ENCODE measurements at regions not wholly inside any gene's neighbourhood (a gene's known extent, or its start where the extent isn't known, plus 50 kb on each side); places are given as distances from the start of the nearest gene placed in this dataset.
"Not testable (repeated sequence)": the region's sequence is repeated elsewhere in the genome, so short reads cannot be mapped to it uniquely, and the experiment has no call there.

GRCh38 chr13:90237852-90238251, 1109.6 kb upstream of the MIR17HG start:
- DNase-seq (ENCODE audit: low read depth), result no peak

DNA sequence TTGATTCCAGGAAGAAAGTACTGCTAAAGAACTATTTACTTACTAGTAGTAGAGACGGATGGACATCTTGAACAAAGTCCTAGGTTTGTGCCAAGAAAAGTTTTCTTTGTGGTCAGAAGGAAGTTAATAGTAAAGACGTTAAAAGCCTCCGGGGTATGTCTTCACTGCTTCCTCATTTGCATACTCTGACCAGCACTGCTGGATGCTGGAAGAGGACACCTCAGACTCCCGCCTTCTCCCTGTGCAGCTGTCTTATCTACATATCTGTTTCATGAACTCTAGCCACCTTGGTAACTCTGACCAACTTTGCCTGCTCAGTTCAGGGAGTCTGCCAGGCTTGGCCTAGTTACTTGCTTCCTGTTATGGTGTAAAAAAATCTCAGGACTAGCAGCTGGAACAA, 1109.1 kb upstream of the MIR17HG start:
- no peak for DNase-seq (ENCODE audit: low read depth)

- no peak for DNase-seq (ENCODE audit: low read depth)
Observed at GRCh38 chr13:90239130-90239529, 1108.4 kb upstream of the MIR17HG start.

GRCh38 chr13:90246005-90246404, 1101.5 kb upstream of the MIR17HG start:
- DNase-seq (ENCODE audit: low read depth), result no peak

DNA sequence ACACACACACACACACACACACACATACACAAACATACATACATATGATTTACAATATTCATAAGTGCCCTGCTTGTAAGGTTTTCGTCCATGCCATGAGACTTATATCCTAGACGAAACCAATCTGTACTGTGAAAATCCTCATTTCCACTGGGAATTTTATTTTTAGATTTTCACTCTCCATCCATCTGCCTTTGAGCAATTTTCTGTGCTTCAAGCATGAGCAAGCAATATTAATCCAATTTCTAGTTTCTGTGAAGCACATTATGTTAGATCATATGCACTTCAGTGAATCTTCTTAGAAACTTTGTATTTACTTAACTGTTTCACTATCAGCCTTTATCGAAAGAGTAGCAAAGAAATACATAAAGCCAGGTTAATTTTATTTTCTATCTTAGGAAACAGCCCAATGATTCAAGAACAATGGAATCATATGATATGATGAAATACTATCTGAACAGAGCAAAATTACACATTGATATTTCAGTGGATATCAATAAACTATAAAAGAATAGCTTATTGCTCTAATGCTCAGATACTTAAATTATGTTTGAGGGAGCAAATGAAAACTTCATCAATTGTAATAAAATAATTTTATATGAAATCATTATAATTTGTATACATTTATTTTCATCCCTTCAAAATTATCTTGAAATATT, 1100.7 kb upstream of the MIR17HG start:
- no peak for DNase-seq (ENCODE audit: low read depth)

- DNase-seq (ENCODE audit: low read depth), result no peak
Observed at GRCh38 chr13:90253806-90254205, 1093.7 kb upstream of the MIR17HG start.

DNA sequence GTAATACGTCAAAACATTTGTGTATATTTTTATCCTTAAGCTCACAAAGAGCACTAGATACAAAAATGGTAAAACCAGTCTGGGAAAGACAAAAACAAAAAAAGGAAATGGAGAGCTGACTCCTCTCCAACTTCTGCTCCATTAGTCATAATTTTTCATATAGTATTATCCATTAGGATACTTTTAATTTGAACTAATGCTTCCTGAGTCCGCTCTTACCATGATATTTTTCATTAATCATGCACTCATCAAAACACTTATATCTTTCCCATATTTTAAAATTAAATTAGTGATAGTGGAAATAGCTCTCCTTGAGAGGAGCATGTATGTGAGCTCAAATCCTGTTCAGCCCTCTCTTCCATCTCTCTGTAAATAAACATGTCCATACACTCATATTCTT, 1093.0 kb upstream of the MIR17HG start:
- DNase-seq (ENCODE audit: low read depth), result no peak

GRCh38 chr13:90256746-90257145, 1090.7 kb upstream of the MIR17HG start:
- no peak for DNase-seq (ENCODE audit: low read depth)

DNA sequence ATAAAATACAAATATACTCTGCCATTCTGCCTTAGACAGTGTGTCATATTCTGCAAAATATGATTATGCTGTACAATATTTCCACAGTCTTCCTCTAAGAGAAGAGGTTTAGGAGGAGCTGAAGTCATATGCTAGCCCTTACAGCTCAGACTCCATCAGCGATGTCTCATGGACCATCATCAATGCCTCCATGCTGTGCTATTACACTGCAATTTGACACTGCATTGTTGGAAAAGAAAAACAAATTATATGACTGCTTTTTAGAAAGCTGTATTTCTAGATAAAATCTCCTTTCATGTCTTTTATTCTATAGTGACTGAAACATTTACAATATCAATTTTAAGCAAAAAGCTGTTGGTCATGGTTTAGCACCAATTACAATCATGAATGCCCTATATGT, 1089.4 kb upstream of the MIR17HG start:
- no peak for DNase-seq (ENCODE audit: low read depth)

GRCh38 chr13:90261343-90261742, 1086.1 kb upstream of the MIR17HG start:
- DNase-seq (ENCODE audit: low read depth), result no peak

DNA sequence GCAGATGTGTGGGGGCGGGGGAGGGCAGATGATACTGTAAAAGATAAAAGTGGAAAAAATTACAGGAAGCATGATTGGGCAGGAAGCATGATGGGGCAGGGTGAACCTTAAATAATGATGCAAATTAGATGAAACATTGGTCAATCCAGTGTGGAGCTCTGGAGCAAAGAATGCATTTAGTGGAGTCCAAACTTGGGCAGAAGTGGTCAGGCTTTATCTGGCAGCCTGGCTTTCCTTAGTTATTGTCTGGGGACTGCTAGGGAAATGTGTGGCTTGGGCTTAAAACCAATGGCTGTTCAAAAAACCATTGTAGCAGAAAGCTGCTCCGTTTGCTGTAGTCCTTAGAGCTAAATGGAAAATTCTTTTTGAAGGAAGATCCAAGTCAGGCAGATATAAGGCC, 1077.3 kb upstream of the MIR17HG start:
- no peak for DNase-seq (ENCODE audit: low read depth)

GRCh38 chr13:90272356-90272755, 1075.1 kb upstream of the MIR17HG start:
- no peak for DNase-seq (ENCODE audit: low read depth)

DNA sequence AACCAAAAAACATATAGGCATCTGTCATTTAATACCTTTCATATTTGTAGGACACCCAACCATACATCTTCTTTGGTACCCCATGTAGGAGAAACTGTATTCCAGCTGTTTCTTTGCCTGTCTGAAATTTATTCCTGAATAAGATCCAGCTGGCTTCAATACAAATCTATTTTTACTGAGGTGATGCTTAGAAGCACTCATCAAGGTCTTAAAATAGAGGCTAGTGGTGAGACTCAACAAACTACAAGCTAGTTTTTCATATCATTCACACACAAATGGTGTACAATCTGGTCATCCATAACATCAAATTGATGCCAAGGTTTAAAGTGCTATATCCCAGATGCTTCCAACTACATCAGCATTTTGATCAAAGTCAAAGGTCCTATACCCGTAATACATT, 1071.3 kb upstream of the MIR17HG start:
- no peak for DNase-seq (ENCODE audit: low read depth)

- DNase-seq (ENCODE audit: low read depth), result not testable (repeated sequence)
Observed at GRCh38 chr13:90278231-90278630, 1069.3 kb upstream of the MIR17HG start.

- DNase-seq (ENCODE audit: low read depth), result no peak
Observed at GRCh38 chr13:90281709-90282108, 1065.8 kb upstream of the MIR17HG start.

GRCh38 chr13:90287521-90287920, 1060.0 kb upstream of the MIR17HG start:
- no peak for DNase-seq (ENCODE audit: low read depth)

DNA sequence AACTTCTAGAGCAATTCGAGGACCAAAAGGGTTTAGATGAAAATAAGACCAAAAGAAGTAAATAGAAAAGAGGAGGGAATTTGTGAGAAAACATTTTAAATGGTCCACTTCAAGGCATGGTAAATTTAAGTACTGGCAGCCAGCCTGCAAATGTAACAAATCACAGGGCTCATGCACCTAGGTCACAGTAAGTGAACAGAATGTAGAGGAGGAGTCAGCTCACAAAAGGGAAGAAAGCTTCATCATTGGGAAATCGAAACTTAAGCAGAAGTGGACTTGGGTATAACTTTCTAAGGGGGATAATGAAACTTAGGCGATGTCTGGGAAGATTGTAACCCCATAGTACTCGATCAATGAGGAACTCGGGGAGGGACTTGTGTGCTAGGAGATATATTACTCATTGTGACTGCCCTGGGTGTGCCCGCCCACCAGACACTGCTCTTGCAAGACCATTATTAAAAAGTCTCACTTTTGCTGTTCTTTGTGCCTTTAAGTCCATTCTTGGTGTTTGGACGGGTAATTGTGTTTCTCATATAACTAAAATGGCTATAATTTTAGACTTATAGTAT, 1053.6 kb upstream of the MIR17HG start:
- no peak for DNase-seq (ENCODE audit: low read depth)

- no peak for DNase-seq (ENCODE audit: low read depth)
Observed at GRCh38 chr13:90299238-90299637, 1048.2 kb upstream of the MIR17HG start.

- no peak for DNase-seq (ENCODE audit: low read depth)
Observed at GRCh38 chr13:90300015-90300414, 1047.5 kb upstream of the MIR17HG start.

GRCh38 chr13:90302107-90302506, 1045.4 kb upstream of the MIR17HG start:
- no peak for DNase-seq (ENCODE audit: low read depth)

GRCh38 chr13:90305796-90306195, 1041.7 kb upstream of the MIR17HG start:
- no peak for DNase-seq (ENCODE audit: low read depth)

GRCh38 chr13:90307136-90307535, 1040.4 kb upstream of the MIR17HG start:
- no peak for DNase-seq (ENCODE audit: low read depth)

GRCh38 chr13:90308249-90308648, 1039.2 kb upstream of the MIR17HG start:
- no peak for DNase-seq (ENCODE audit: low read depth)

GRCh38 chr13:90311929-90312328, 1035.6 kb upstream of the MIR17HG start:
- no peak for DNase-seq (ENCODE audit: low read depth)

Data from forelimb muscle (tissue), 1 donor.